Transverse colon (tissue), 4 donors: ENCODE measurements at regions not wholly inside any gene's neighbourhood (a gene's known extent, or its start where the extent isn't known, plus 50 kb on each side); places are given as distances from the start of the nearest gene placed in this dataset.

Source experiments
- DNase-seq: peaks from one replicate; pipeline ENCODE4 v3.0.0-alpha.2; 2019
- H3K27ac ChIP-seq, 4 donors: fragments of 200-600 bp; sonication (generic); 2 replicates each; pipeline ENCODE4 v1.5.1; 2016 to 2018; ENCODE audit warnings: inconsistent platforms in 4 of 4
- H3K27me3 ChIP-seq: fragments of 200-600 bp; sonication (generic); 2 replicates; pipeline ENCODE4 v1.5.1; 2017; ENCODE audit warnings: inconsistent platforms
- H3K36me3 ChIP-seq, 4 donors: fragments of 200-600 bp; sonication (generic); 2 replicates each; pipeline ENCODE4 v1.5.1; 2017 to 2019; ENCODE audit warnings: inconsistent platforms in 4 of 4
- H3K4me1 ChIP-seq, 4 donors: fragments of 200-600 bp; sonication (generic); 2 replicates each; pipeline ENCODE4 v1.5.1; 2017 to 2020; ENCODE audit warnings: inconsistent platforms in 4 of 4
- H3K4me3 ChIP-seq, 4 donors: fragments of 200-600 bp; sonication (generic); 1 replicate in 1 of 4; 2 replicates in 3 of 4; pipeline versions ENCODE4 v1.5.1 to v1.6.1; 2017 to 2019; ENCODE audit warnings: inconsistent platforms in 4 of 4
- H3K9me3 ChIP-seq, 2 donors: fragments of 200-600 bp; sonication (generic); 2 replicates each; pipeline ENCODE4 v1.5.1; 2017 to 2019; ENCODE audit warnings: inconsistent platforms in 2 of 2
- EP300 ChIP-seq: sonication (generic); formaldehyde crosslinking; IDR thresholded peaks from one replicate; pipeline ENCODE4 v1.6.1; 2017; ENCODE audit warnings: antibody characterized with exemption, low read depth
- POLR2A ChIP-seq: fragments of 450-650 bp; IDR thresholded peaks from one replicate; pipeline ENCODE4 v1.6.1; 2016; ENCODE audit warnings: antibody characterized with exemption, mild to moderate bottlenecking, moderate library complexity
- POLR2AphosphoS5 ChIP-seq, 3 donors: sonication (generic); formaldehyde crosslinking; IDR thresholded peaks; one replicate each; pipeline ENCODE4 v1.6.1; 2016; ENCODE audit warnings: antibody characterized with exemption in 3 of 3
- WGBS, 2 donors: methylation state at CpG; one replicate each; pipeline ENCODE4 v1.1.5; 2018; ENCODE audit warnings: low coverage in 1 of 2; 5-methylcytosine and 5-hydroxymethylcytosine counted together
- in situ Hi-C, 4 donors: fragments of 200-750 bp; cut with MboI; loops; one replicate each; pipeline versions ENCODE4 v1.15.0 to v1.15.1; 2017; ENCODE audit warnings: low sequenced_read_pairs in 3 of 4, low pct_ligation_motif_present in 1 of 4, low pct_unique_long_range_greater_than_20kb in 1 of 4
- intact Hi-C: fragments of 100-400 bp; cut with DNase I; formaldehyde crosslinking; loops from one replicate; pipeline ENCODE4 v1.15.1; 2023; ENCODE audit warnings: low total_unique reads
- TF ChIP-seq, protein P1 (sequence below), 5 experiments: fragments of 200-600 bp in 3 of 5; fragments of 450-650 bp in 2 of 5; sonication (generic) in 3 of 5; IDR thresholded peaks; 1 replicate in 2 of 5; 2 replicates in 3 of 5; pipeline ENCODE4 v1.5.1; 2016 to 2017; ENCODE audit warnings: antibody characterized with exemption in 5 of 5, inconsistent platforms in 3 of 5, mild to moderate bottlenecking in 2 of 5, moderate library complexity in 1 of 5

DNA sequence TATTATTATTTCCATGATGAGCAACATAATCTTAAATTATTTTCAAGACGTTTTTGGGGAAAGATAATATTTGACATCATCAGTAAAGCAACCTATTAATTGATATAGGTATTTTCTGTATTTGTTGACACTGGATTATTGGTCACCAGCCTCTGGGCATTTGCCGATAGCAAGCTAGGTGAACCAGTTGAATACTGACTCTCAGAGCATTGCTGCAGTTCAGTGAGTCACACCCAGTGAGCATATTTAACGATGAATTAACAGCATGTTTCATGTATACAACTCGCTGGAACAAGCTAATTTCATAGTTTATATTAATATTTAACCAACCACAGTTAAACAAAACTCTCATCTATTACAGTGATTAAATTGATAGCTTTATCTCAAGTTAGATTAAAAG, 1006.0 kb upstream of the DIAPH2 start:
- WGBS, 2 donors = 60% methylated on average over 1 to 4 of the region's 4 CpGs
- no peak for DNase-seq
- Histone ChIP-seq H3K27ac (no peak overlapping the region), H3K9me3 (no peaks in the 10 kb centered on the region), H3K36me3 (no peaks in the 10 kb centered on the region), H3K4me3 (no peak overlapping the region), H3K27me3 (no peaks in the 10 kb centered on the region), H3K4me1 (no peaks in the 10 kb centered on the region)
- no peak for TF ChIP-seq EP300
- TF ChIP-seq POLR2A = no peak
- no peak for TF ChIP-seq POLR2AphosphoS5 (IDR thresholded peaks at IDR 0.05)
- TF ChIP-seq, protein P1, sequence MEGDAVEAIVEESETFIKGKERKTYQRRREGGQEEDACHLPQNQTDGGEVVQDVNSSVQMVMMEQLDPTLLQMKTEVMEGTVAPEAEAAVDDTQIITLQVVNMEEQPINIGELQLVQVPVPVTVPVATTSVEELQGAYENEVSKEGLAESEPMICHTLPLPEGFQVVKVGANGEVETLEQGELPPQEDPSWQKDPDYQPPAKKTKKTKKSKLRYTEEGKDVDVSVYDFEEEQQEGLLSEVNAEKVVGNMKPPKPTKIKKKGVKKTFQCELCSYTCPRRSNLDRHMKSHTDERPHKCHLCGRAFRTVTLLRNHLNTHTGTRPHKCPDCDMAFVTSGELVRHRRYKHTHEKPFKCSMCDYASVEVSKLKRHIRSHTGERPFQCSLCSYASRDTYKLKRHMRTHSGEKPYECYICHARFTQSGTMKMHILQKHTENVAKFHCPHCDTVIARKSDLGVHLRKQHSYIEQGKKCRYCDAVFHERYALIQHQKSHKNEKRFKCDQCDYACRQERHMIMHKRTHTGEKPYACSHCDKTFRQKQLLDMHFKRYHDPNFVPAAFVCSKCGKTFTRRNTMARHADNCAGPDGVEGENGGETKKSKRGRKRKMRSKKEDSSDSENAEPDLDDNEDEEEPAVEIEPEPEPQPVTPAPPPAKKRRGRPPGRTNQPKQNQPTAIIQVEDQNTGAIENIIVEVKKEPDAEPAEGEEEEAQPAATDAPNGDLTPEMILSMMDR (IDR thresholded peaks at IDR 0.05) = no peak
- intact Hi-C loops = no loop called here
- in situ Hi-C loops = no loop called here

DNA sequence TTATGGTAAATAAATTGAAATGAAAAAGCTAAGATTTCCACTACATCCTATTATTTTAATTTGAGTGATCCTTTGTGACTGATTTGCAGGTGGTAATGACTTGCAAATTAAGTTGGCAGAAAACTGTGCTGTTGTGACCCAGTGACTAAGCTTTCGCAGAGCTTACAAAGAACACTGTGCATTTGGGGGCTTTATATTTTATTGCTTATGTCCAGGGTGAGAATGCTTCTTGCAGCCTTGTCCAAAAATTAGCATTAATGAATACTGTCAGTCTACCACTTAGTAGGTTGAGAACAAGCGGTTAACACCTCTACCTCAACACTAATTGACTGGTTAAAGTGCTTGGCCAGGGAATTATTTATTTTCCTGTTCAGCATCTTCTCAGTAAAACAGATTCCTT, 991.3 kb upstream of the DIAPH2 start:
- H3K4me3 ChIP-seq = no peak overlapping the region
- intact Hi-C loops (no loop called here), in situ Hi-C loops (no loop called here)
- no peaks in the 10 kb centered on the region for H3K27me3 ChIP-seq
- no peaks in the 10 kb centered on the region for H3K4me1 ChIP-seq
- no peak overlapping the region for H3K27ac ChIP-seq
- WGBS, 2 donors = 67% methylated on average over 2 of the region's 2 CpGs; no CpG with 5 or more reads in 1 of the 2 donors
- TF ChIP-seq EP300 = no peak
- no peak for TF ChIP-seq POLR2AphosphoS5 (IDR thresholded peaks at IDR 0.05)
- no peak for TF ChIP-seq POLR2A
- TF ChIP-seq, protein P1 (IDR thresholded peaks at IDR 0.05) = no peak
- no peaks in the 10 kb centered on the region for H3K36me3 ChIP-seq
- no peaks in the 10 kb centered on the region for H3K9me3 ChIP-seq
- no peak for DNase-seq

DNA sequence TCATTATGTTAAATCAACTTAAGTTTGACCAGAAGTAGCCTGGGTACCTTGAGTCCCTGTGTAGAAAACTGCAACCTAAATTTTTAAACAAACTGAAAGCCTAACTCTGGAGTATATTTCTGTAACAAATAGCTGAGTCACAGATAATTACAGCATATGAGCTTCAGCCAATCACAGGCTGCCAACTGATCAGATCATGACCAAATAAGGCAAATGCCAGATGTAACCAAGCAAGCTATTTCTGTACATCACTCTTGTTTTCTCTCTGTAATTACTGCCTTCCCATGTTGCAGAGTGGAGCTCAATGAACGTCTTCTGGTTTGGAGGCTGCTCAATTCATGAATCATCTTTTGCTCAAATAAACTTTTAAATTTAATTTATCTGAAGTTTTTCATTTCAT, 980.9 kb upstream of the DIAPH2 start:
- DNase-seq = no peak
- H3K4me3 ChIP-seq = no peak overlapping the region
- H3K27me3 ChIP-seq = no peaks in the 10 kb centered on the region
- H3K9me3 ChIP-seq = no peaks in the 10 kb centered on the region
- in situ Hi-C loops = no loop called here
- no peaks in the 10 kb centered on the region for H3K36me3 ChIP-seq
- TF ChIP-seq POLR2AphosphoS5 (IDR thresholded peaks at IDR 0.05) (no peak), POLR2A (no peak), EP300 (no peak)
- TF ChIP-seq, protein P1 (IDR thresholded peaks at IDR 0.05) = no peak
- no peaks in the 10 kb centered on the region for H3K4me1 ChIP-seq
- WGBS, 2 donors = 65 to 67% methylated on average over 1 of the region's 1 CpG
- intact Hi-C loops = no loop called here
- H3K27ac ChIP-seq = no peak overlapping the region

GRCh38 chrX:95716841-95717240, 967.8 kb upstream of the DIAPH2 start:
- H3K27ac ChIP-seq = no peak overlapping the region
- no peaks in the 10 kb centered on the region for H3K27me3 ChIP-seq
- no peak for TF ChIP-seq POLR2AphosphoS5 (IDR thresholded peaks at IDR 0.05)
- TF ChIP-seq EP300 = no peak
- no peak for TF ChIP-seq POLR2A
- TF ChIP-seq, protein P1 (IDR thresholded peaks at IDR 0.05) = no peak
- no peak for DNase-seq
- no peaks in the 10 kb centered on the region for H3K36me3 ChIP-seq
- in situ Hi-C loops (no loop called here), intact Hi-C loops (no loop called here)
- H3K4me1 ChIP-seq = no peaks in the 10 kb centered on the region
- no peak overlapping the region for H3K4me3 ChIP-seq
- WGBS, 2 donors = 68% methylated on average over 4 of the region's 4 CpGs; no CpG with 5 or more reads in 1 of the 2 donors
- no peaks in the 10 kb centered on the region for H3K9me3 ChIP-seq
